ENCODE measurements at regions not wholly inside any gene's neighbourhood (a gene's known extent, or its start where the extent isn't known, plus 50 kb on each side); places are given as distances from the start of the nearest gene placed in this dataset.
A peak's percentile ranks its signal among the peaks of the same experiment; 100 is the strongest.

DNA sequence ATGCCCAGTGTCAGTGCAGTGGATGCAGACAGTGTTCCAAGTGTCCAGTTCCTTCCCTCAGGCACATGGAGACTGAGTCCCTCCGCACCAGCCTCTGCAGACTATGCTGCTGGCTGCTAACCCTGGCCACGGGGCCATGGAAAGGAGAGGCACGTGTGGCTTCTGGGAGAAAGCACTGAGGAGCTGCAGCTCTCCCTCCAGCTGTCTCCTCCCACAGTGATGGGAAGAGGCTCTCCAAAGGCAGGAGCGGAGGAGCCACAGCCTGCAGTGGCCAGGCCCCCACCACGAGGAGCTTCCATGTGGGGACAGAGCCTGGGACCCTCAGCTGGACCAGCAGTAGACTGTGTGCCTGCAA lies 141.1 kb downstream of the NDUFA10 start:
- ATAC-seq, result no peak
- DNase-seq, result no peak
- intact Hi-C loops (cut with micrococcal nuclease), result no loop called here

DNA sequence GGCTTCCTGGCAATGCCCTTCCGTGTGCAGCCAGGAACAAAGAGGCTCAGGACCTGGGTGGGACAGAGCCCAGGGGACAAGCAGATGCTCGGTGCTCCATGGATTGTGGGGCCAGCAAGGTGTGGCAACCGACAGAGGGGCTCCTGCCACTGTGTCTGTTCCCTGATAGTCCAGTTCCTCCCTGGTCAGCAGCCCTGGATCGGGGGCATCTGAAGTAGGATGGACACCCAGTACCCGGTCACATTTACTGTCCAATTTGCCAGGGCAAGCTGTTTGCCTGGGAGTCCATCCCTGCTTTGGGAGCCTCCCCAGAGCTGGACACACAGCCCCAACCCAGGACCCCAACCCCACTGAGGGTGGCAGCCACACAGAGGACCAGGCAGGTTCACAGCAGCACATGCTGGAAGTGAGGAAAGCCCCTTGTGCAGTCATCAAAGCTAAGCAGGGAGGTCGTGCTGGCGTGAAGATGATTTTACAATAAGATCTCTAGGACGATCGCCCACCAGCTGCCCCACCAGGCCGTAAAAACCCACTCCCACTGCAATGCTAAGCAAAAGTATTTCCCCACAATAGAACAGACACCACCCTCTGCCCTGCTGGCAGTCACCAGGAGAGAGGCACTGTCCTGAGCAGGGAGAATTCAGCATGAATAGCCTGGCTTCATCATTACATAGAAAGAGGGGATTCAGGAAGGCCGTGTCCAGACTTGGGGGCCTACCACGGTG lies 141.7 kb downstream of the NDUFA10 start:
- intact Hi-C loops (cut with micrococcal nuclease), result no loop called here
- ATAC-seq, result no peak
- no peak for DNase-seq

DNA sequence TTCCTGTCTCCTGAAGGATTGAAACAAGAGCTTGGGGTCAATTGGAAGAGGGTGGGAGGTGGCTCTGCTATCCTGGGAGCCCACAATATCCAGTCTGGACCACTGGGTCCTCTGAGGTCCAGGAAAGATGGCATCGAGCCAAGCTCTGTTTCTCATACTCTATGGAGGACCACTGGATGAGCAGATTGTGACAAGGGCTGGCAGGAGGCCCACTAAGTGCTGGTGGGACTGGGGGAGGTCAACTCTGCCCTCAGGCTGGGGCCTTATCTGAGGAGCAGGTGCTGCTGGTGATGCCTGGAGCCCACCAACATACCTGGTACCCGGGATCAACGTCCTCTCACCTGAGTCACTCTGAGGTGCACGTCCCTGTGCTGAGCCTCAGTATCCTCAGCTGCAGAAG lies 142.4 kb downstream of the NDUFA10 start:
- intact Hi-C loops (cut with micrococcal nuclease), result no loop called here
- ATAC-seq (no peak), DNase-seq (no peak)

DNA sequence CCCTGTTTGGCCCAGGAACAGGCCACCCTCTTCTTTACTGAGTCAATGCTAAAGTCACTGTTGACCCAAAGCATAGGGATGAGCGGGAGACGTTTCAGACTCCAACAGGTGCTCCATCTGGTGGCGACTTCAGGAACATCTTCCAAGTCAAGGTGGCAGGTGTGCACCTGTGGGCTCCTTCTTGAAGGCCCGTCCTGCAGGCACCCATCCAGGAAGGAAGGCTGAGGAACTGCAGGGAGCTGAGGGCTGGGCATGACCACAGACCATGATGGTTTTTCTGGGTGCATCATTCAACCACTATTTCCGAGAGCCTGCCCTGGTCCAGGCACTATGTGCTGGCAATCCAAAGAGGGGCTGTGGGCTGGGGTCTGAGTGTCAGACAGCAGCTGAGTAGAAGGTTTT lies 142.8 kb downstream of the NDUFA10 start:
- peak; percentile 70 for ATAC-seq

DNA sequence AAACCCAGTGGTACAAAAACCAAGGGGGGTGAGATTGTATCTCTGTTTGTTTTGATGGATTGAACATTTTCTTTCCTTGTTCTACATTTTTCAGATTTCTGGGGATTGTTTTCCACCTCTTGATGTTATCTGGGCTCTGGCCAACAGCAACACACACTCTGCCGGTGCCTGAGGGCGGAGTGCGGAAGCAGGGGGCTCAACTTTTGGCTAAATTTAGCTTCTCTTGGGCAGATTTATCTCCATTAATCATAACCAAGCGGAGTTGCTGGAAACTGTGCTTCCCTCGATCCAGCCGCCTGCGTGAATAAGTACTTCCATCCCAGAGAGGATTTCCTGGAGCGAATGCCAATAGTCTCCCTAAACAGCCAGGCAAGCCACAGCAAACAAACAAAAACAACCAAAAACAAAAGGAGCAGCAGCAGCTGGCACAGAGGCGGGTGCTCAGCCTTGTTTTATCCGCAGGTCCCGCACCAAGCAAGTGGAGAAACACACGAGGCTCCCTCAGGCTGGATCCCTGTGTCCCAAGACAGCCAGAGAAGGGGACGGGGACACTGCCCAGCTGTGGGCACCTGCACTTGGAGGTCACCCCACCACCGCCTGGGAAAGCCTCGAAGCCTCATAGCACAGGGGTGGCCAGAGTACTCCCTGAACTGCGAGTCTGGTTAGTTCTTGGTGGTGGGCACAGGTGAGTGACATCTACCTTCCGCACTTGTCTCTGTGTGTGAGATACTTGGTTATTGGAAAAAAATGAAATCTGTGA lies 143.4 kb downstream of the NDUFA10 start:
- no peak for ATAC-seq
- intact Hi-C loops (cut with micrococcal nuclease), result no loop called here

More for the DNA sequence above, 142.8 kb downstream of the NDUFA10 start:
- no peak for DNase-seq
- intact Hi-C loops (cut with micrococcal nuclease), result no loop called here

DNA sequence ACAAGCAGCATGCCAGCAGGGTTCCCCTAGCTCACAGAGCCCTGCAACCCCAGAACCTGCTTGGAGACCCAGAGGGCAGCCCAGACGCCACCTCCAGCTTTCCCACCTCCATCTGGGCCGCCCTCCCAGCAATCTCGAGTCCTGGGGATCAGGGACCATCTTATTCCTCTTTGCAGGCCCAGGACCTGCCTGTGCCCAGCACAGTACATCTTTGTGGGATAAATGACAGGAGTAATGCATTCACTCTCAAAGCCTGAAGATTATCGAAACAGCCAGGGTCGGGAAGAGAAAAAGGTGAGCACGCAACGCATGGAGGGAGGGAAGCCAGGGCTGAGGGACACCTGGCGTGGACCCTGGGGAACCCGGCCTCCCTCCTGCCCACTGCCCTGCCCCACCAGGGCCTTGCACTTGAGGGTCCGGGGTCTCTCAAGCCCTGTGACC lies 144.1 kb downstream of the NDUFA10 start:
- intact Hi-C loops (cut with micrococcal nuclease), result no loop called here
- DNase-seq (no peak), ATAC-seq (no peak)

More for the DNA sequence above, 143.4 kb downstream of the NDUFA10 start:
- DNase-seq, result no peak

DNA sequence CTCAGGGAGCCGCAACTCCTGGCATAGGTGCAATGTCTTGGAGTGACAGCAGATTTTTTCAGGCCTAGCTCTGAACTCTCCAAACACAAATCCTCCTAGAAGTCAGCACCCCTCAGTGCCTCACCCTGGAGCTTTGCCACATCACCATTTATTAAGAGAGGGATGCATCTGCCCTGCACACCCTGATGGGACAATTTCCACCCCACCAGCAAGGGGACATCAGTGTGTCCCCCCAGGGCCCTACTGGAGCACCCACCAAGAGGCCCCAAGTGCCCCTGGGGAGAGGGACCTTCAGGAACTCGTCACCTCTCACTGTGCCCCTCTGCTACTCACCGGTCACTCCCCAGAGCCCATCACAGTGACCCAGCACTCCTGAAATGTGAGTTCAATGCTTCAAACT lies 144.7 kb downstream of the NDUFA10 start:
- intact Hi-C loops (cut with micrococcal nuclease), result no loop called here
- no peak for ATAC-seq
- no peak for DNase-seq

DNA sequence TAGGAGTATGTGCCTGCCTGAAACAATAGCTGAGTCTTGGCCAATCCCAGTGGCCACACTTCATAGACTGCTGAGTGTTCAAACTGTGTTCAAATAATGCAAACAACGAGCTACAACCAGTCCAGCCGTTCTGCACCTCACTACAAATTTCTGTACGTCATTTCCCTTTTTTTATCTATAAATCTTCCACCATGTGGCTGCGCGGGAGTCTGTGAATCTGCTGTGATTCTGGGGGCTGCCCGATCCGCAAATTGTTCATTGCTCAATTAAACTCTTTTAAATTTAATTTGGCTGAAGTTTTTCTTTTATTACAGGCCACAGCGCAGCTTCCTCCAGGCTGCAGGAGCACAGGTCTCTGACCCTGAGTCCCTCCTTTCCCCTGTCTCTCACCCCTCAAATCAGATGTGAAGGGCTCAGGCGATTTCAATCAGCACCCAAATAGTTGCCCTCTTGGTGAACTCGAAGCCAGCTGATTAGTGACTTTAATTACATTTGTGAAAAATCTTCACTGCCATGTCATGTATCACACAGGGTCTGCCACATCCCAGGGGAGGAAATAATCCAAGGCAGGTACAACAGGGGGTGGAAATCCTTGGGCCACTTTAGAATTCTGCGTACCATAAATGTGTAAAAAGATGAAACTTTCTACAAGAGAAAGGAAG lies 145.6 kb downstream of the NDUFA10 start:
- no peak for ATAC-seq
- DNase-seq, result no peak
- intact Hi-C loops (cut with micrococcal nuclease), result no loop called here

DNA sequence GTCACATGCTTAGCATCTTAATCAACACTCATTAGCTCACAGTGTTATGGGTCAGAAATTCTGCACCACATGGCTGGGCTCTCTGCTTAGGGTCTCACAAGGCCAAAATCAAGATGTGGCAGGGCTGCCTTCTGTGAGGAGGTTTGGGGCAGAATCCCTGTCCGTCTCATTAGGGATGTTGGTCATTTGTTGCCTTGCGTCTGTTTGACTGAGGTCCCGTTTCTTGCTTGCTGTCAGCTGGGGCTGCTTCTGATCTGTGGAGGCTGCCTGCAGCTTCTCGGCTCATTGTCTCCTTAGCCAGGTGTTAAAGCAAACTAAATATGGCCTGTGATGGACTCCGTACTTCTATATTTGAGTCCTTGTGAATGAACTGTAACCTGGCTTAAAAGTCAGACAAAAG lies 146.5 kb downstream of the NDUFA10 start:
- no peak for DNase-seq
- no peak for ATAC-seq
- intact Hi-C loops (cut with micrococcal nuclease), result no loop called here

DNA sequence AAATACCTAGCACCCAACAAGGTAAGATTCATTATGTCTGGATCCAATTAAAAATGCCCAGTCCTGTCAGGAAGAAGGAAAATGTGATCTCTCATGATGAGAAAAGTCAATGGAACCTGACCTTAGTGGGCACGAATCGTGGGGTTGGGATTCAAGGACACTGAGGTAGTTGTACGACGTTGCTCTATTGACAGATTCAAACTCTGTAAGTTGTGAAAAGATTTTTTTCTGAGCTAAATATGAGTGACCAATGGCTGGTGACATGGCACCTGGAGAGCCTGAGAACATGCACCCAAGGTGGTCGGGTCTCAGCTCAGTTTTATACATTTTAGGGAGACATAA lies 148.2 kb downstream of the NDUFA10 start:
- ATAC-seq (no peak), DNase-seq (no peak)
- intact Hi-C loops (cut with micrococcal nuclease), result no loop called here

DNA sequence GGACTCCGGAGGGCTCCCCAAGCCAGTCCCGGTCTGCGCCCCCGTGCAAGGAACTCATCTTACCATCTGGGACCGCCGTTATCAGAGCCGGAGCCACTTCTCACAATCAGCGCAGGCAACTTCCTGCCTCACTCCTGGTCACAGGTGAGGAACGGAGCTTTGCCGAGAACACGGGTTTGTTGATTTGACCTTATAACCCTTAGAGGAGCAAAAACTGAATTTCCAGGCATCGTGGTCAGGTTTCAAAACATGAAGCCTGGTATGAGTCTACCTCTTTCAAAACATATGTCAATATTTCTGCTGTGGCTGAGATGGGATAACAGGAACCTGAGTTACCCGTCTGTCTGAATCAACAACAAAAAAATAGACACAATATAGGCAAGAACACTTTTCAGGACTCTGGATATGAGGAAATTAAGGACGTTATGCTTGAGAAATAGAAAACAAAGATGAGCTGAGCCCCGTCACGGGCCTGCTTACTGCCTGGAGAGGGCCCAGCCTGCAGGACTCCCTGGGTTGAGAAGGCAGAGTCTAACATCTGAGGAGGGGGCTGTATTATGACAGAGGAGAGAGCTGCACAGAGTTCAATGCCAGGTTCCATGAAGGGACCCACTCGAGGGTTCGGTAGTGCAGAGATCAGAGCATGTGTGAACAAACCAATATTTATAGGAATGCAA lies 148.7 kb downstream of the NDUFA10 start:
- DNase-seq (no peak), ATAC-seq (no peak)
- intact Hi-C loops (cut with micrococcal nuclease), result no loop called here

DNA sequence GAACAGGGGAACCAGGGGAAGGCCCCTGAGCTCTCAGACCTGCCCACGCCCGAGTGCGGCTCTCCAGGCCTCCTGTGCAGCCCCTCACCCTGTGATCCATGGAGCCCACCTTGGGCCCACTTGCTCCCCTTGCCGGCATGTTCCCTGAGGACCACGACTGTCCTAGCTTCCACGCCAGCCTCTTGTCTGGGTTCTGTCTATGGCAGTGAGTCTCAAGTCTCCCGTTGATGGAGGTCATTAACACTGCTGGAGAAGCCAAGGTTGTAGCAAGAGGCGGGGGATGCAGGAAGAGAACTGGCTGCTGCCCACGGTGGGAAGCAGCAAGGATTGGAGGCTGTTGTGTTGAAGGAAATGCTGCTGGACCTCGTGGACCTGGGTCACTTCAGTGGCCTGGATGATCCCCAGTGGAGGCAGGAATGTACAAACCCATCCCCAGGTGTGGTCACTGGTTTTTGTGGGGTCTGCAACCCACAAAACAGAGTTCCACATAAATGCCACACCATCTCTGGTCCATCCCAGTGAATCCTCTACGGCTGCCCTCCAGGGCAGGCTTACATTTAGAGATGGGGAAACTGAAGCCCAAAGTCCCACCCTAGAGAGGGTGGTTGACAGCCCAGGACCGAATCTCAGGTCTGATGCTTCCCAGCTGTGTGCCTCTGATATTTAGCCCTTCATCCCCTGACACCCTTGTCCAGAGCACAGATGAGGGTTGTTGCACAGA lies 150.3 kb downstream of the NDUFA10 start:
- intact Hi-C loops (cut with micrococcal nuclease), result no loop called here
- ATAC-seq (no peak), DNase-seq (no peak)

DNA sequence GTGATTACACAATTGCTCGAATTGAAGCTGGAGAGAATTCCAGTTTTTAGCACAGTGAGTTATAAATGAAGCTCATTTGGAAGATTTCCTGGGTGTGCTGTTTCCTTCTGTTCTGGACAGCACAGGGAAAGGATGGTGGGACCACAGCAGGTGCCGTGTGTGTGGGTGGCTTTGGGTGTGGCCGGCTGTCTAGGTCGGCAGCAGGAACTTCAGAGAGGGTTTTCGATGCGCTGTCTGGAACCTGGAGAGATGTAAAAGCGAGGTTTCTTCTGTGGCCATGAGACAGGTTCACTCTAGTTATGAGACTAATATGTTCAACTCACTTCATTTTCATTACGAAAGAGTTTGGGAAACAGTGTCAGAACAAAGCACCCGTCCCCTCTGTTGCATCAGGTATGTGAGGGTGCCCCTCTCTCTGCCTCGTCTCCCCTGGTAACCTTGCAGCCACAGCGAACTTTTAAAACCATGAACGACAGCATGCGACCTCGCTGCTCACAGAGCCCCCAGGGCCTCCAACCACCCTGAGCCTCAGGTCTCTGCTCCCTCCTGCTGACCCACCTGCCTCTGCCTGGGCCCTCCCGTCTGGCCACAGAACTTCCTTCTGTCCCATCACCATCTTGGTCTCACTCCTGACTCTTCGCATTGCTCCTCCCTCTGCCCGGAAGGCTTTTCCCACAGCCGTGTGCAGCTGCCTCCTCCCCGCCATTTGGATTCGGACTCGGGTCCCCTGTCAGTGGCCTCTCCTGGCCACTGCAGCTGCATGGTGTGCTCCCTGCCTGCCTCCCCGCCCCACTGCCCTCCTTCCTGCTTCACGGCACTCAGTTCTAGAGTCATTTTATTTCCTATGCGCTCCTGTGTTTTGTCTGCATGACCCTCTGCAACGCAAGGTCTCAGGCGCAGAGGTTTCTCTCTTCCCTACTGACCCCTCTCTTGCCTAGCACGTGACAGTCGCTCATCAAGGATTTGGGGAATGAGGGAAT lies 151.2 kb downstream of the NDUFA10 start:
- ATAC-seq (no peak), DNase-seq (no peak)
- intact Hi-C loops (cut with micrococcal nuclease), result no loop called here

DNA sequence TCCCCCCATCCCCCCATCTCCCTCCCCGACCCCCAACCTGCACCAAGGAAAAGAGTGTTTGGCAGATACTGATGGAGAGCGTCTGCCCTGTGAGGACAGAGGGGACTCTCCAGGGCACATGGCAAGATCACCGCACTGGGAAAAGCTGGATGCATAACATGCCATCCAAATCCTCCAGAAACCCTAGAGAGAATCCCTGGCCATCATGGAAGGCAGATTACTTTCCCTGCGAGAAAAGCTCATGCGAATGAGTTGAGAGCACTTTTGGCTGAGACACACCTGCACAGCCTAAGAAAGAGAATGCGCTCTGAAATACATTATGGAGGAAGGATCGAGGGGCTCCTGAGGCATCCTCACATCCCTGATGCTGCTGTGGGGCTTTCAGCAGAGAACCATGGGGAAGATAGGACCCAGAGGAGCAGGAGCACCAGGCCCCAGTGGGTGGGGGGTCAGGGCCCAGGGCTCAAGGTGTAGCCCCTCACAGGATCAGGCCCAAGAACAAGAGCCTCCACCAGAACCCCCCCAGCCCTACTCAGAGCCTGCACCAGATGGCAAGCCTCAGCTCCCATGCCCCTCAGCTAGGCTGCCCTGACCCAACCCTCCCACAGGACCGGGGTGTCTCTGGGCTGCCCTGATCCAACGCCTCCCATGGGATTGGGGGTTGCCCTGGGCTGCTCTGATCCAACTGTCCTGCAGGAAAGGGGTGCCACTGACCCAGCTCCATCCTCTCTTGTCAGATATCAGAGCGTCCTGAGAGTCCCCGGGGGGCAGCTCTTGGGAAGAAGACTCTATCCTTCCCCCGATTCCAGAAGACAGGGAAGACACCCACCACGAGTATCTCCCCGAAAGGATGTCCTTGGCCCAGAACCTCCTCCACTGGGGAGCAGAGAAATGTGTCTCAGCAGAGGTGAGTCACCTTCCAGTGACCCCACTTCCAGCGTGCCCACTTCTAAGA lies 153.4 kb downstream of the NDUFA10 start:
- ATAC-seq, result no peak
- no peak for DNase-seq
- intact Hi-C loops (cut with micrococcal nuclease), result no loop called here

DNA sequence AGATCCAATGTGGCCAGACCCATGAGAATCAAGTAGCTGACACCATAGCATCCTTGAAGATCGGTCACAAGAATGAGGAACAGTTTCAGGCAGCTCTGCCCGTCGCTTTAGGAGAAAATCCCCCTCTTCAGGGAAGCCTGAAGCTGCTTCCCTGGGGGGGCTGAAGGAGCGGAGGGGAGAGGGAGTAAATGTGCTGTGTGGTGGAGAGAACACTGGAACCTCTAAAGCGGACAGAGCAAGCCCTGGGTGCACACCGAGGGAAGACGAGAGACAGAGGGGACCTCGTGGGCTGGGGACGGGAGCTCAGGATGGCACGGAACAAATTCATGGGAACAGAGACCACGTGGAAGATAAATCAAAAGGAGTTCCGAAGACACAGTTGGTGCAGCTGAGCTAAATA lies 154.3 kb downstream of the NDUFA10 start:
- no peak for ATAC-seq

DNA sequence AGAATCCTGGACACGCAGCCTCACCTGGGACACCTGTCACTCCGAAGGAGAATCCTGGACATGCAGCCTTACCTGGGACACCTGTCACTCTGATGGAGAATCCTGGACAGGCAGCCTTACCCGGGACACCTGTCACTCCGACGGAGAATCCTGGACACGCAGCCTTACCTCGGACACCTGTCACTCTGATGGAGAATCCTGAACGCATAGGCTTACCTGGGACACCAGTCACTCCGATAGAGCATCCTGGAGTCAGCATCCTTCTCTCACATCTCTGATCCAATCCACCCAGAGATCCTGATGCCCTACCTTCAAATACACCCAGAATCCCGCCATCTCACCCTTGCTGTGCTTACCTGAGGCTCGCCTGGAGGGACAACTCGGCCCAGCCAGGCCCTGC lies 154.9 kb downstream of the NDUFA10 start:
- intact Hi-C loops (cut with micrococcal nuclease), result no loop called here
- ATAC-seq (no peak), DNase-seq (no peak)

More for the DNA sequence above, 154.3 kb downstream of the NDUFA10 start:
- intact Hi-C loops (cut with micrococcal nuclease), result no loop called here
- no peak for DNase-seq

Measured in left ventricle myocardium superior (tissue), 1 donor.